ENCODE measurements at regions not wholly inside any gene's neighbourhood (a gene's known extent, or its start where the extent isn't known, plus 50 kb on each side); places are given as distances from the start of the nearest gene placed in this dataset.

GRCh38 chr1:224493269-224493668 lies 58.7 kb upstream of the WDR26 start:
- no peak for TF ChIP-seq EZH2 (IDR thresholded peaks at IDR 0.05; ENCODE audit: borderline replicate concordance)
- TF ChIP-seq CTCF (IDR thresholded peaks at IDR 0.05; ENCODE audit: poor library complexity), result no peak
- TF ChIP-seq EZH2phosphoT487 (IDR thresholded peaks at IDR 0.05; ENCODE audit: low read depth, severe bottlenecking, unreplicated experiment), result no peak

All from hepatocyte (in vitro differentiated cells).